Keratinocyte (primary cell): ENCODE measurements at regions not wholly inside any gene's neighbourhood (a gene's known extent, or its start where the extent isn't known, plus 50 kb on each side); places are given as distances from the start of the nearest gene placed in this dataset.
A peak's percentile ranks its signal among the peaks of the same experiment; 100 is the strongest.

ENCODE experiments used
- DNase-seq: peaks from one replicate; pipeline ENCODE4 v3.0.0-alpha.2; 2011; ENCODE audit warnings: low read depth, missing footprints, low spot score
- FAIRE-seq: peaks from 2 replicates; lab custom pipeline; 2011; peaks lifted over from hg19 to GRCh38; lab: Jason Lieb, UNC
- H2AFZ ChIP-seq: 2 replicates; pipeline ENCODE4 v1.6.0; 2012; ENCODE audit warnings: low read length, control low read depth, inconsistent platforms; ENCODE audit not compliant: control insufficient read depth
- H3K27ac ChIP-seq: 2 replicates; pipeline ENCODE4 v1.5.1; 2011; ENCODE audit warnings: low read length; ENCODE audit not compliant: control insufficient read depth, insufficient read depth
- H3K27me3 ChIP-seq: 3 replicates; pipeline ENCODE4 v1.6.0; 2011; ENCODE audit warnings: low read length; ENCODE audit not compliant: control insufficient read depth, insufficient read depth; ENCODE audit errors: extremely low read depth
- H3K36me3 ChIP-seq, 2 experiments: 2 replicates in 1 of 2; 3 replicates in 1 of 2; pipeline ENCODE4 v1.5.1; 2011; ENCODE audit warnings: low read length in 2 of 2, mild to moderate bottlenecking in 1 of 2; ENCODE audit not compliant: control insufficient read depth in 2 of 2, insufficient read depth in 2 of 2; ENCODE audit errors: extremely low read depth in 1 of 2
- H3K4me1 ChIP-seq: 3 replicates; pipeline ENCODE4 v1.5.1; 2011; ENCODE audit warnings: low read length; ENCODE audit not compliant: control insufficient read depth, insufficient read depth; ENCODE audit errors: extremely low read depth
- H3K4me2 ChIP-seq: 3 replicates; pipeline ENCODE4 v1.6.0; 2011; ENCODE audit warnings: low read depth, low read length; ENCODE audit not compliant: control insufficient read depth, insufficient read depth; ENCODE audit errors: extremely low read depth
- H3K4me3 ChIP-seq, 3 experiments: fragments of 200-600 bp in 1 of 3; sonication (generic) in 1 of 3; 2 replicates in 2 of 3; 3 replicates in 1 of 3; pipeline ENCODE4 v1.5.1; 2011 to 2016; ENCODE audit warnings: low read length in 3 of 3, mild to moderate bottlenecking in 3 of 3, control low read depth in 2 of 3, inconsistent platforms in 1 of 3, low read depth in 1 of 3, mixed read lengths in 1 of 3, mixed run types in 1 of 3, moderate library complexity in 1 of 3; ENCODE audit not compliant: control insufficient read depth in 2 of 3, insufficient read depth in 2 of 3; ENCODE audit errors: extremely low read depth in 1 of 3
- H3K79me2 ChIP-seq: 2 replicates; pipeline ENCODE4 v1.6.0; 2012; ENCODE audit warnings: low read length; ENCODE audit not compliant: control insufficient read depth, insufficient read depth
- H3K9ac ChIP-seq: 3 replicates; pipeline ENCODE4 v1.6.0; 2011; ENCODE audit warnings: low read length; ENCODE audit not compliant: control insufficient read depth, insufficient read depth; ENCODE audit errors: extremely low read depth
- H3K9me1 ChIP-seq: 3 replicates; pipeline ENCODE4 v1.6.0; 2011; ENCODE audit warnings: low read length; ENCODE audit not compliant: control insufficient read depth, insufficient read depth; ENCODE audit errors: extremely low read depth
- H3K9me3 ChIP-seq: 2 replicates; pipeline ENCODE4 v1.5.1; 2012; ENCODE audit warnings: low read depth, low read length; ENCODE audit not compliant: control insufficient read depth
- H4K20me1 ChIP-seq: 3 replicates; pipeline ENCODE4 v1.6.0; 2011; ENCODE audit warnings: low read length; ENCODE audit not compliant: control insufficient read depth, insufficient read depth; ENCODE audit errors: extremely low read depth
- EZH2 ChIP-seq: IDR thresholded peaks from one replicate; pipeline ENCODE4 v1.6.1; 2012; ENCODE audit warnings: inconsistent platforms, mild to moderate bottlenecking, low read length, moderate library complexity
- dilution Hi-C: fragments of 300-500 bp; cut with MboI; formaldehyde crosslinking; loops from one replicate; pipeline ENCODE4 v1.7.0; 2020; ENCODE audit warnings: low sequenced_read_pairs; ENCODE audit not compliant: extremely low pct_ligation_motif_present
- TF ChIP-seq, protein P1 (sequence below), 3 experiments: IDR thresholded peaks in 1 of 3; conservative IDR thresholded peaks in 1 of 3; optimal IDR thresholded peaks in 1 of 3; 2 replicates in 2 of 3; 3 replicates in 1 of 3; pipeline versions ENCODE3 to v1.5.1; 2011; ENCODE audit warnings: low read length in 3 of 3, mild to moderate bottlenecking in 3 of 3, moderate library complexity in 2 of 3, control low read depth in 1 of 3, inconsistent platforms in 1 of 3; ENCODE audit not compliant: insufficient read depth in 2 of 3; ENCODE audit errors: extremely low read depth in 1 of 3

DNA sequence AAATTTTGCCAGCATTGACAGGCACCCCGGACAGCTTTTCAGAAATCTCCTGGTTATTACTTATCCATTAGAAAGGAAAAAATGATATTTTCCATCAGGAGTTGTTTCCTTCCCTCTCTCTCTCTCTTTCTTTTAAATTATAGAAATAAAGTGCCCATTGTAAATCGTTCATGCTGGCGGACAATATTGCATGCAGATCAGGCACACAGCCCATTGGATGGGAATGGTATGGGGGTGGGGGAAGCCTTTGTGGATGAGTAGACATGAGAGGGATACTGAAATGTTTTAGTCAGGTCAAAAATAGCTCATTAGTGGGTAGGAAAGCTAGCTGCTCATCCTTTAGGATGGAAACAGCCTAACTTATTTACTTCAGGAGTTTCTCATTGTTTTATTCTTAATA, 764.9 kb upstream of the MMS22L start:
- FAIRE-seq, result no peak
- H3K79me2 ChIP-seq, result no peaks in the 10 kb centered on the region
- no peak overlapping the region for H3K4me2 ChIP-seq
- H3K9ac ChIP-seq, result no peak overlapping the region
- H2AFZ ChIP-seq, result no peak overlapping the region
- DNase-seq, result no peak
- H3K27me3 ChIP-seq, result no peaks in the 10 kb centered on the region
- no peaks in the 10 kb centered on the region for H3K9me3 ChIP-seq
- no peaks in the 10 kb centered on the region for H3K4me1 ChIP-seq
- TF ChIP-seq, protein P1, sequence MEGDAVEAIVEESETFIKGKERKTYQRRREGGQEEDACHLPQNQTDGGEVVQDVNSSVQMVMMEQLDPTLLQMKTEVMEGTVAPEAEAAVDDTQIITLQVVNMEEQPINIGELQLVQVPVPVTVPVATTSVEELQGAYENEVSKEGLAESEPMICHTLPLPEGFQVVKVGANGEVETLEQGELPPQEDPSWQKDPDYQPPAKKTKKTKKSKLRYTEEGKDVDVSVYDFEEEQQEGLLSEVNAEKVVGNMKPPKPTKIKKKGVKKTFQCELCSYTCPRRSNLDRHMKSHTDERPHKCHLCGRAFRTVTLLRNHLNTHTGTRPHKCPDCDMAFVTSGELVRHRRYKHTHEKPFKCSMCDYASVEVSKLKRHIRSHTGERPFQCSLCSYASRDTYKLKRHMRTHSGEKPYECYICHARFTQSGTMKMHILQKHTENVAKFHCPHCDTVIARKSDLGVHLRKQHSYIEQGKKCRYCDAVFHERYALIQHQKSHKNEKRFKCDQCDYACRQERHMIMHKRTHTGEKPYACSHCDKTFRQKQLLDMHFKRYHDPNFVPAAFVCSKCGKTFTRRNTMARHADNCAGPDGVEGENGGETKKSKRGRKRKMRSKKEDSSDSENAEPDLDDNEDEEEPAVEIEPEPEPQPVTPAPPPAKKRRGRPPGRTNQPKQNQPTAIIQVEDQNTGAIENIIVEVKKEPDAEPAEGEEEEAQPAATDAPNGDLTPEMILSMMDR (optimal IDR thresholded peaks at IDR 0.05 in 1 of 3, IDR thresholded peaks at IDR 0.05 in 1 of 3, conservative IDR thresholded peaks at IDR 0.05 in 1 of 3; ENCODE audit: extremely low read depth in 1 of 3, insufficient read depth in 2 of 3, low read length in 3 of 3), result no peak
- TF ChIP-seq EZH2, result no peak
- H3K9me1 ChIP-seq, result no peaks in the 10 kb centered on the region
- dilution Hi-C loops, result no loop called here
- H4K20me1 ChIP-seq, result no peaks in the 10 kb centered on the region
- no peak overlapping the region for H3K4me3 ChIP-seq
- no peak overlapping the region for H3K27ac ChIP-seq
- no peaks in the 10 kb centered on the region for H3K36me3 ChIP-seq

DNA sequence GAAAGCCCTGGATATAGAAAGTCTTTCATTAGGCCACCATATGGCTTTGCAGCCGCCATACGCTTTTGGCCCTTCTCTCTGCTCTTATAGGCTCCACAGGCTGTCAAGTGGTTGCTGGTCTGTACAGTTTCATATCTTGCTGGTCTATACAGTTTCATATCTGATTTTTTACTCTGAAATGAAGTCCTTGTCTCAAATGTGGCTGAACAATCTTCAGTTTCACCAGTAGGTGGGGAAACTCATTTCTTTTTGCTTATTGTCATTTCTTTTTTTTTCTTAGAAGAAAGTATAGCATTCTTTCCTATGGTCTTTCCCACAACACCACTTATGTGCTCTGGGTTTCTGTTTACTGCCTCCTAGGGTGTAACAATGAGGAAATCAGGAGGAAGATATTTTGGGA, 771.4 kb upstream of the MMS22L start:
- H3K4me1 ChIP-seq, result no peaks in the 10 kb centered on the region

More for the DNA sequence above, 771.4 kb upstream of the MMS22L start:
- H3K27me3 ChIP-seq, result no peaks in the 10 kb centered on the region
- TF ChIP-seq EZH2, result no peak
- TF ChIP-seq, protein P1 (optimal IDR thresholded peaks at IDR 0.05 in 1 of 3, IDR thresholded peaks at IDR 0.05 in 1 of 3, conservative IDR thresholded peaks at IDR 0.05 in 1 of 3; ENCODE audit: extremely low read depth in 1 of 3, insufficient read depth in 2 of 3, low read length in 3 of 3), result peak in 2 of 3 experiments; percentile 31 to 32
- no peak overlapping the region for H2AFZ ChIP-seq
- H3K27ac ChIP-seq, result no peak overlapping the region
- H3K9me3 ChIP-seq, result no peaks in the 10 kb centered on the region
- no peaks in the 10 kb centered on the region for H3K36me3 ChIP-seq
- no peak for FAIRE-seq
- dilution Hi-C loops, result no loop called here
- H4K20me1 ChIP-seq, result no peaks in the 10 kb centered on the region
- no peaks in the 10 kb centered on the region for H3K9me1 ChIP-seq
- H3K9ac ChIP-seq, result no peak overlapping the region
- H3K4me2 ChIP-seq, result no peak overlapping the region
- no peak overlapping the region for H3K4me3 ChIP-seq
- H3K79me2 ChIP-seq, result no peaks in the 10 kb centered on the region
- DNase-seq, result no peak
